BJ (cell line): ENCODE measurements at regions not wholly inside any gene's neighbourhood (a gene's known extent, or its start where the extent isn't known, plus 50 kb on each side); places are given as distances from the start of the nearest gene placed in this dataset.

ENCODE experiments used
- CTCF ChIA-PET: fragments of 350-600 bp; formaldehyde crosslinking; extraction: SDS; loops from one replicate; lab custom pipeline; 2021; ENCODE audit warnings: antibody characterized with exemption, inconsistent platforms; lab: Yijun Ruan, JAX
- POLR2A ChIA-PET: fragments of 300-600 bp; sonication (Branson Sonifier 250); formaldehyde crosslinking; extraction: SDS; loops from one replicate; lab custom pipeline; 2021; ENCODE audit warnings: antibody characterized with exemption; lab: Charles Lee
- DNase-seq: peaks from one replicate; pipeline ENCODE4 v3.0.0-alpha.2; 2011; ENCODE audit warnings: low read depth
- H3K27me3 ChIP-seq: 2 replicates; pipeline ENCODE4 v1.6.0; 2011; ENCODE audit warnings: low read length; ENCODE audit not compliant: control insufficient read depth, insufficient read depth
- H3K36me3 ChIP-seq: 2 replicates; pipeline ENCODE4 v1.5.1; 2011; ENCODE audit warnings: low read length; ENCODE audit not compliant: control insufficient read depth, insufficient read depth
- H3K4me3 ChIP-seq: 2 replicates; pipeline ENCODE4 v1.5.1; 2011; ENCODE audit warnings: low read depth, mild to moderate bottlenecking, control low read depth, low read length
- TF ChIP-seq, protein P1 (sequence below): IDR thresholded peaks from 2 replicates; pipeline ENCODE4 v1.5.1; 2011; ENCODE audit warnings: low read depth, mild to moderate bottlenecking, control low read depth, inconsistent platforms, low read length, moderate library complexity; ENCODE audit not compliant: insufficient read depth

DNA sequence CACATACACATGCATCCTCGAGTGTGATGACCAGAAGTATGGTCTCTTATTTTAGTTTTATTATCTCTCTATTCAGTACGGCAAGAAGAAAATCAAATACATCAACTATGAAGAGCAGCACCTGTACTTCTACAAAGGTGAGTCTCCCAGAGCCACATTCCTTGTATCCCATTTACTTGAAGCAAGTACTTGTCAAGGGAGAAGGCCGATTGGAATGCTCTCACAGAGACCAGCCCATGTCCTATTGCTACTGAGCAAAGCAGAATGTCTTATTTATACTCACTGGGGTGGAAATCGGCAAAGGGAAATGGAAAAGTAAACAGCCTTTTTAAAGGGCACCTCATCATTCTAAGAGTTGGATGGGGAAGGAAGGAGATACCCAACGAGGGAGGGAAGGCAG lies 72.6 kb upstream of the OR5AK2 start:
- DNase-seq, result no peak
- POLR2A ChIA-PET, result no interaction called here
- Histone ChIP-seq H3K27me3 (no peaks in the 10 kb centered on the region), H3K36me3 (no peaks in the 10 kb centered on the region), H3K4me3 (no peak overlapping the region)
- CTCF ChIA-PET, result interaction anchor here (0.6 kb wide), 1 partner anchor 572 kb away, joined by 3 read pairs; no protein-coding TSS in a partner anchor
- TF ChIP-seq, protein P1, sequence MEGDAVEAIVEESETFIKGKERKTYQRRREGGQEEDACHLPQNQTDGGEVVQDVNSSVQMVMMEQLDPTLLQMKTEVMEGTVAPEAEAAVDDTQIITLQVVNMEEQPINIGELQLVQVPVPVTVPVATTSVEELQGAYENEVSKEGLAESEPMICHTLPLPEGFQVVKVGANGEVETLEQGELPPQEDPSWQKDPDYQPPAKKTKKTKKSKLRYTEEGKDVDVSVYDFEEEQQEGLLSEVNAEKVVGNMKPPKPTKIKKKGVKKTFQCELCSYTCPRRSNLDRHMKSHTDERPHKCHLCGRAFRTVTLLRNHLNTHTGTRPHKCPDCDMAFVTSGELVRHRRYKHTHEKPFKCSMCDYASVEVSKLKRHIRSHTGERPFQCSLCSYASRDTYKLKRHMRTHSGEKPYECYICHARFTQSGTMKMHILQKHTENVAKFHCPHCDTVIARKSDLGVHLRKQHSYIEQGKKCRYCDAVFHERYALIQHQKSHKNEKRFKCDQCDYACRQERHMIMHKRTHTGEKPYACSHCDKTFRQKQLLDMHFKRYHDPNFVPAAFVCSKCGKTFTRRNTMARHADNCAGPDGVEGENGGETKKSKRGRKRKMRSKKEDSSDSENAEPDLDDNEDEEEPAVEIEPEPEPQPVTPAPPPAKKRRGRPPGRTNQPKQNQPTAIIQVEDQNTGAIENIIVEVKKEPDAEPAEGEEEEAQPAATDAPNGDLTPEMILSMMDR, result no peak

DNA sequence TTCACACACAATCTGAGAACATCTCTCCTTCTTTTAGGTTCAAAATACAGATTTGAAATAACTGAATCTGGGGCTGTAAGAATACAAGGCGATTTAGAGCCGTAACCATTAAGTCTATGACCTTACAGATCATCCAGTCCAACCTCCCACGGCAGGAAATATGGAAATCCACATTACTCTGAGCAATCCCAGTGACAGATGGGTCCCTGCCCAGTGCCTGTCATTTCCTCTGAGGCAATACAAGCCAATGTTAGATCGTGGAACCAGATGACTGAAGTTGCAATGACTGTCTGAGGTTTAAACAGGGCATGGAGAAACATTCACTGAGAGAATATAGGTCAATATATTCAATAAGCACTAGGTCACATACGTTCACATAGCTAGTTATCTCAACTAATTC lies 77.4 kb upstream of the OR5AK2 start:
- Histone ChIP-seq H3K36me3 (no peaks in the 10 kb centered on the region), H3K4me3 (no peak overlapping the region), H3K27me3 (no peaks in the 10 kb centered on the region)
- no peak for DNase-seq
- ChIA-PET CTCF (no interaction called here), POLR2A (no interaction called here)
- TF ChIP-seq, protein P1, result no peak

DNA sequence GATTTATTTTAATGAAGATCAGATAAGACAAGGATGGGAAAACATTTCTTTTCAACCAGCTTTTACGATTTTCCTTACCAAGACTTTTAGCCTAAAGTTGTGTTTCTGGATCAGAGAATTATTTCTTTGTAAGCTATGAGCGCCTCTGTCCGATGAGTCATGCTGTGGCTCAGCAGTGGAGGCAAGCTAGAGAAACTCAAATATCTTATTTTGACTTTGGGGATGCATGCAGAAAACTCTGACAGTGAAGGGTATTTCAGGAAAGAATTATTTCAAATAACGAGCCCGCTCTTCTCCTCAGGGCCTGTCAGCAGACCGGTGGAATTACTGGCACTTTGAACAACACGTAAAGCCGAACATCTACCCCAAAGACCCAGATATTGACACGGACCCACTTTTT lies 77.9 kb upstream of the OR5AK2 start:
- POLR2A ChIA-PET, result no interaction called here
- Histone ChIP-seq H3K4me3 (no peak overlapping the region), H3K27me3 (no peaks in the 10 kb centered on the region), H3K36me3 (no peaks in the 10 kb centered on the region)
- CTCF ChIA-PET, result interaction anchor here (0.6 kb wide), 2 partner anchors 9 to 259 kb away, joined by 3 read pairs; no protein-coding TSS in a partner anchor
- TF ChIP-seq, protein P1, result no peak
- DNase-seq, result no peak

DNA sequence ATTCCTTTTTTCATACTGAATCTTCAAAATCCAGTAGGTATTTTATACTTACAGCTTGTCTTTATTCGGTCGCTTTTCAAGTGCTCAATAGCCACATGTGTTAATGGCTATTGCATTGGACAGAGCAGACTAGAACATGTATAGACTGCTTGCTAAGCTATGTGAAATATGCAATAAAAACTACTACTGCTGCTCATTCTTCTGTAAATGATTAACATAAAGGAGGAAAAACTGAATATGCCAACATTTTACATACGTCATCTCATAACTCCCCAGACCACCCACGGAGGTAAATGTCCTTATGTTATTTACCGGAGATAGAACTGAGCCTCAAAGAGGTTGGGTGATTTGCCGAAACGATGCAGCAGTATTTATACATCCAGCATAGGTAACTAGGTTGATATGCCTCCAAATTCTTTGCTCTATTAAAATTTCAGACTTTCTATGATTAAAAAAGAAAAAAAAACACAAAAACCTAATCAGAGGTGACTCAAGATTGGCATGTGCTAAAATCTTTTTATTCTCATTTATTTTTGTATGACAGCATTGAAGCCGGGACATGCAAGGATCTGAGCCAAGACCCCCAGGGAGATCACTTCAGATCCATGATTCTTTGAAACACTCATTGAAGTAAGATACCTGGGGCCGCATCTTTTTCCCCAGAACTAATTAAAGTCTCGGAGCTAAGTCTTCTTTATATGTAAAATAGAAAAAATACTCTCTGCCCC lies 78.5 kb upstream of the OR5AK2 start:
- H3K4me3 ChIP-seq, result no peak overlapping the region
- TF ChIP-seq, protein P1, result no peak
- H3K27me3 ChIP-seq, result no peaks in the 10 kb centered on the region
- ChIA-PET CTCF (interaction anchor here (0.6 kb wide), 2 partner anchors 9 to 260 kb away, joined by 3 read pairs; no protein-coding TSS in a partner anchor), POLR2A (interaction anchor here (0.7 kb wide), 1 partner anchor 43 kb away, joined by 5 read pairs; no protein-coding TSS in a partner anchor)
- DNase-seq, result no peak
- no peaks in the 10 kb centered on the region for H3K36me3 ChIP-seq

DNA sequence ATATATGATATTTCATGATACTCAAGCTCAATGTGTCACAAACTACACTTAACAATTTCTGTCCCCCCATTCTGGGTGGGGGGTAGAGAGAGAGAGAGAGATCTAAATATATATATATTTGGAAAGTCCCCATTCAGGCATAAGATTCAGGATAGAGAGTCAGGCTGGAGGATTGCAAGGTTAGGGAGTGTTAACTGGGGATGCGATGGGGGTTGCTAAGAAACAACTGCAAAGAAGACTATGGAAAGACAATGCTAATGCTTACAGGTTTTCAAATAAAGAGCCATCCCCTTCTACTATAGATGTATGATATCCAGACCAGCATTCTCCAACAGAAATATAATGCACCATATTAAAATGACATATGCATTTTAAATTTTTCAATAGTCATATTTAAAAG lies 79.2 kb upstream of the OR5AK2 start:
- ChIA-PET CTCF (interaction anchor here (0.8 kb wide), 1 partner anchor 340 kb away, joined by 4 read pairs; no protein-coding TSS in a partner anchor), POLR2A (interaction anchor here (0.7 kb wide), 1 partner anchor 42 kb away, joined by 5 read pairs; no protein-coding TSS in a partner anchor)
- H3K4me3 ChIP-seq, result no peak overlapping the region
- H3K36me3 ChIP-seq, result no peaks in the 10 kb centered on the region
- H3K27me3 ChIP-seq, result no peaks in the 10 kb centered on the region
- DNase-seq, result no peak
- TF ChIP-seq, protein P1, result no peak
